ENCODE measurements at regions not wholly inside any gene's neighbourhood (a gene's known extent, or its start where the extent isn't known, plus 50 kb on each side); places are given as distances from the start of the nearest gene placed in this dataset.

GRCh38 chr14:78092040-78092439 lies 78.1 kb upstream of the NRXN3 start:
- Mint-ChIP-seq H3K9me3 (peaks cover 0 to 22% (median 4%) of the 10 kb centered on the region in 7 donors), H3K4me1 (no peaks in the 10 kb centered on the region), H3K27ac (no peak overlapping the region), H3K27me3 (ENCODE audit: low read depth in 3 of 3) (peaks cover 2 to 7% (median 3%) of the 10 kb centered on the region in 3 donors), H3K4me3 (no peak overlapping the region), H3K36me3 (no peaks in the 10 kb centered on the region)
- Histone ChIP-seq H3K36me3 (replicated peaks in 1 of 2; ENCODE audit: control insufficient read depth in 1 of 2, insufficient read depth in 2 of 2, low read length in 2 of 2) (no peaks in the 10 kb centered on the region), H3K27ac (ENCODE audit: low read depth in 1 of 2, low read length in 2 of 2) (no peak overlapping the region), H3K27me3 (ENCODE audit: control insufficient read depth in 2 of 2, insufficient read depth in 2 of 2, low read length in 2 of 2) (no peaks in the 10 kb centered on the region), H4K20me1 (ENCODE audit: insufficient read depth, low read length) (no peaks in the 10 kb centered on the region), H3K79me2 (ENCODE audit: insufficient read depth, low read length) (no peaks in the 10 kb centered on the region), H3K4me1 (ENCODE audit: control insufficient read depth in 1 of 2, insufficient read depth in 2 of 2, low read length in 2 of 2) (no peaks in the 10 kb centered on the region), H2AFZ (ENCODE audit: insufficient read depth, low read depth, low read length, poor library complexity, severe bottlenecking) (no peak overlapping the region), H3K4me3 (replicated peaks in 1 of 3; ENCODE audit: low read depth in 2 of 3, low read length in 3 of 3) (no peak overlapping the region), H3K9me3 (replicated peaks in 1 of 2; ENCODE audit: control insufficient read depth in 1 of 2, insufficient read depth in 1 of 2, low read length in 2 of 2) (peaks cover 0 to 8% of the 10 kb centered on the region in 2 donors), H3K4me2 (replicated peaks; ENCODE audit: extremely low read depth, low read length, poor library complexity, severe bottlenecking) (no peak overlapping the region), H3K9ac (ENCODE audit: insufficient read depth, low read length, poor library complexity, severe bottlenecking) (no peak overlapping the region)
- DNase-seq, result no peak
- intact Hi-C loops (cut with micrococcal nuclease), result no loop called here
- no peak for TF ChIP-seq CTCF (IDR thresholded peaks at IDR 0.05)
- 90% methylated on average over 7 of the region's 7 CpGs for WGBS (ENCODE audit: insufficient coverage)

- Histone ChIP-seq H3K36me3 (replicated peaks in 1 of 2; ENCODE audit: control insufficient read depth in 1 of 2, insufficient read depth in 2 of 2, low read length in 2 of 2) (no peaks in the 10 kb centered on the region), H3K9ac (ENCODE audit: insufficient read depth, low read length, poor library complexity, severe bottlenecking) (no peak overlapping the region), H3K4me3 (replicated peaks in 1 of 3; ENCODE audit: low read depth in 2 of 3, low read length in 3 of 3) (no peak overlapping the region), H3K4me1 (ENCODE audit: control insufficient read depth in 1 of 2, insufficient read depth in 2 of 2, low read length in 2 of 2) (no peaks in the 10 kb centered on the region), H2AFZ (ENCODE audit: insufficient read depth, low read depth, low read length, poor library complexity, severe bottlenecking) (no peak overlapping the region), H3K9me3 (replicated peaks in 1 of 2; ENCODE audit: control insufficient read depth in 1 of 2, insufficient read depth in 1 of 2, low read length in 2 of 2) (no peaks in the 10 kb centered on the region), H3K27ac (ENCODE audit: low read depth in 1 of 2, low read length in 2 of 2) (no peak overlapping the region), H4K20me1 (ENCODE audit: insufficient read depth, low read length) (no peaks in the 10 kb centered on the region), H3K4me2 (replicated peaks; ENCODE audit: extremely low read depth, low read length, poor library complexity, severe bottlenecking) (no peak overlapping the region), H3K79me2 (ENCODE audit: insufficient read depth, low read length) (no peaks in the 10 kb centered on the region), H3K27me3 (ENCODE audit: control insufficient read depth in 2 of 2, insufficient read depth in 2 of 2, low read length in 2 of 2) (no peaks in the 10 kb centered on the region)
- no peak for DNase-seq
- no peak for TF ChIP-seq CTCF (IDR thresholded peaks at IDR 0.05)
- H3K4me1 Mint-ChIP-seq, result no peaks in the 10 kb centered on the region
- 44% methylated on average over 2 of the region's 3 CpGs for WGBS (ENCODE audit: insufficient coverage)
- H3K4me3 Mint-ChIP-seq, result no peak overlapping the region
- H3K9me3 Mint-ChIP-seq, result peaks cover 0 to 5% (median 1%) of the 10 kb centered on the region in 7 donors
- H3K27ac Mint-ChIP-seq, result no peak overlapping the region
- intact Hi-C loops (cut with micrococcal nuclease), result no loop called here
- no peaks in the 10 kb centered on the region for H3K36me3 Mint-ChIP-seq
- H3K27me3 Mint-ChIP-seq (ENCODE audit: low read depth in 3 of 3), result peaks cover 3 to 8% (median 3%) of the 10 kb centered on the region in 3 donors
These were observed 66.9 kb upstream of the NRXN3 start for GRCh38 chr14:78103271-78103670.
